ENCODE measurements at regions not wholly inside any gene's neighbourhood (a gene's known extent, or its start where the extent isn't known, plus 50 kb on each side); places are given as distances from the start of the nearest gene placed in this dataset.
"Not testable (repeated sequence)": the region's sequence is repeated elsewhere in the genome, so short reads cannot be mapped to it uniquely, and the experiment has no call there.

DNA sequence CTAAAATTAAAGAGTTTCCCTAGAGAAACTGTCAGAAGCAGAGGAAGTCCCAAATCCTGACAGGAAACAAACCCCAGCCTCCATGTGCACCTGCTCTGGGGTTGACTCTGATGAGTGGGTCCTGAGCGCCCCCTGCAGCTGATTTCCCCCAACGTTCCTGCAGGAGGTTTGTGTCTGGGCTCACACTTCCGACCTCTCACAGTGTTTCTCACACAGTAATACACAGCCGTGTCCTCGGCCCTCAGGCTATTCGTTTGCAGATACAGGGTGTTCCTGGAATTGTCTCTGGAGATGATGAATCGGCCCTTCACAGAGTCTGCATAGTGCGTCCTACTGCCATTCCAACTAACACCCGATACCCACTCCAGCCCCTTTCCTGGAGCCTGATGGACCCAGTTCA, 862.8 kb downstream of the TMEM121 start:
- TF ChIP-seq SUZ12 (IDR thresholded peaks at IDR 0.05; ENCODE audit: extremely low read depth, insufficient read depth, insufficient read length); ZNF274 (IDR thresholded peaks at IDR 0.05; ENCODE audit: low read depth, low read length): not testable (repeated sequence)

All from NT2/D1 (cell line).